Large intestine (tissue), 3 donors: ENCODE measurements at regions not wholly inside any gene's neighbourhood (a gene's known extent, or its start where the extent isn't known, plus 50 kb on each side); places are given as distances from the start of the nearest gene placed in this dataset.

Experiments
- DNase-seq, 2 donors: peaks; one replicate each; pipeline versions ENCODE4 v3.0.0 to v3.0.0-alpha.2; 2013
- H3K27ac ChIP-seq: one replicate; pipeline ENCODE4 v1.5.1; 2013; ENCODE audit warnings: low read length
- H3K27me3 ChIP-seq: 2 replicates; pipeline ENCODE4 v1.6.1; 2013; ENCODE audit warnings: low read length; ENCODE audit not compliant: control insufficient read depth, insufficient read depth
- H3K36me3 ChIP-seq: 2 replicates; pipeline ENCODE4 v1.6.1; 2013; ENCODE audit warnings: low read length; ENCODE audit not compliant: control insufficient read depth, insufficient read depth
- H3K4me1 ChIP-seq: one replicate; pipeline ENCODE4 v1.6.1; 2013; ENCODE audit warnings: low read length; ENCODE audit not compliant: control insufficient read depth, insufficient read depth
- H3K4me3 ChIP-seq: one replicate; pipeline ENCODE4 v1.5.1; 2013; ENCODE audit warnings: low read length
- H3K9me3 ChIP-seq: one replicate; pipeline ENCODE4 v1.6.1; 2013; ENCODE audit warnings: mild to moderate bottlenecking, low read depth, low read length, moderate library complexity; ENCODE audit not compliant: control insufficient read depth
- WGBS: methylation state at CpG from one replicate; pipeline ENCODE4 v1.1.5; 2013; ENCODE audit warnings: low lambda C conversion rate; ENCODE audit not compliant: insufficient coverage; 5-methylcytosine and 5-hydroxymethylcytosine counted together

- WGBS, result 63% methylated on average over 2 of the region's 12 CpGs
- H3K4me3 ChIP-seq, result no peak overlapping the region
Observed at GRCh38 chr2:164073101-164074074, 337.6 kb upstream of the FIGN start.

GRCh38 chr2:164069540-164069939, 333.7 kb upstream of the FIGN start:
- H3K9me3 ChIP-seq, result no peaks in the 10 kb centered on the region
- no peak overlapping the region for H3K27ac ChIP-seq
- H3K4me1 ChIP-seq, result no peaks in the 10 kb centered on the region
- DNase-seq, result no peak
- no CpG with 5 or more reads among the region's 1 CpG for WGBS
- H3K27me3 ChIP-seq, result no peaks in the 10 kb centered on the region
- no peak overlapping the region for H3K4me3 ChIP-seq
- H3K36me3 ChIP-seq, result no peaks in the 10 kb centered on the region

More at GRCh38 chr2:164073101-164074074, 337.6 kb upstream of the FIGN start:
- no peaks in the 10 kb centered on the region for H3K27me3 ChIP-seq
- no peak overlapping the region for H3K27ac ChIP-seq
- H3K9me3 ChIP-seq, result no peaks in the 10 kb centered on the region
- no peaks in the 10 kb centered on the region for H3K36me3 ChIP-seq
- DNase-seq, result no peak
- H3K4me1 ChIP-seq, result no peaks in the 10 kb centered on the region

GRCh38 chr2:164068063-164068462, 332.3 kb upstream of the FIGN start:
- Histone ChIP-seq H3K36me3 (no peaks in the 10 kb centered on the region), H3K9me3 (no peaks in the 10 kb centered on the region), H3K4me1 (no peaks in the 10 kb centered on the region), H3K27ac (no peak overlapping the region), H3K4me3 (no peak overlapping the region), H3K27me3 (no peaks in the 10 kb centered on the region)
- DNase-seq, result no peak

GRCh38 chr2:164066095-164066494, 330.3 kb upstream of the FIGN start:
- DNase-seq, result no peak
- Histone ChIP-seq H3K27me3 (no peaks in the 10 kb centered on the region), H3K4me3 (no peak overlapping the region), H3K36me3 (no peaks in the 10 kb centered on the region), H3K9me3 (no peaks in the 10 kb centered on the region), H3K4me1 (no peaks in the 10 kb centered on the region), H3K27ac (no peak overlapping the region)
- 71% methylated on average over 1 of the region's 1 CpG for WGBS

GRCh38 chr2:164065038-164065437, 329.2 kb upstream of the FIGN start:
- no CpG with 5 or more reads among the region's 2 CpGs for WGBS
- H3K36me3 ChIP-seq, result no peaks in the 10 kb centered on the region

GRCh38 chr2:164061129-164061746, 325.4 kb upstream of the FIGN start:
- WGBS, result no CpG with 5 or more reads among the region's 2 CpGs
- no peaks in the 10 kb centered on the region for H3K36me3 ChIP-seq
- H3K4me3 ChIP-seq, result no peak overlapping the region
- no peaks in the 10 kb centered on the region for H3K27me3 ChIP-seq
- DNase-seq, result no peak
- H3K27ac ChIP-seq, result no peak overlapping the region
- no peaks in the 10 kb centered on the region for H3K4me1 ChIP-seq
- no peaks in the 10 kb centered on the region for H3K9me3 ChIP-seq

More at GRCh38 chr2:164065038-164065437, 329.2 kb upstream of the FIGN start:
- H3K27me3 ChIP-seq, result no peaks in the 10 kb centered on the region
- no peak overlapping the region for H3K27ac ChIP-seq
- H3K4me3 ChIP-seq, result no peak overlapping the region
- H3K9me3 ChIP-seq, result no peaks in the 10 kb centered on the region
- DNase-seq, result no peak
- H3K4me1 ChIP-seq, result no peaks in the 10 kb centered on the region

- H3K27ac ChIP-seq, result no peak overlapping the region
- no peak for DNase-seq
- no peaks in the 10 kb centered on the region for H3K9me3 ChIP-seq
- 100% methylated on average over 1 of the region's 2 CpGs for WGBS
- H3K27me3 ChIP-seq, result no peaks in the 10 kb centered on the region
- H3K4me1 ChIP-seq, result no peaks in the 10 kb centered on the region
- H3K4me3 ChIP-seq, result no peak overlapping the region
- H3K36me3 ChIP-seq, result no peaks in the 10 kb centered on the region
Observed at GRCh38 chr2:164060031-164060430, 324.2 kb upstream of the FIGN start.

- H3K4me3 ChIP-seq, result no peak overlapping the region
- no peak overlapping the region for H3K27ac ChIP-seq
- no peaks in the 10 kb centered on the region for H3K36me3 ChIP-seq
- no peaks in the 10 kb centered on the region for H3K9me3 ChIP-seq
- no CpG with 5 or more reads among the region's 2 CpGs for WGBS
- H3K4me1 ChIP-seq, result no peaks in the 10 kb centered on the region
- no peak for DNase-seq
- H3K27me3 ChIP-seq, result no peaks in the 10 kb centered on the region
Observed at GRCh38 chr2:164055623-164056022, 319.8 kb upstream of the FIGN start.

GRCh38 chr2:164054651-164055050, 318.8 kb upstream of the FIGN start:
- H3K4me1 ChIP-seq, result no peaks in the 10 kb centered on the region
- no CpG with 5 or more reads among the region's 5 CpGs for WGBS
- DNase-seq, result no peak
- no peak overlapping the region for H3K27ac ChIP-seq
- no peaks in the 10 kb centered on the region for H3K9me3 ChIP-seq
- no peak overlapping the region for H3K4me3 ChIP-seq
- H3K27me3 ChIP-seq, result no peaks in the 10 kb centered on the region
- no peaks in the 10 kb centered on the region for H3K36me3 ChIP-seq

GRCh38 chr2:164053021-164053420, 317.2 kb upstream of the FIGN start:
- no peak for DNase-seq
- no peaks in the 10 kb centered on the region for H3K36me3 ChIP-seq
- no peaks in the 10 kb centered on the region for H3K27me3 ChIP-seq
- no peak overlapping the region for H3K27ac ChIP-seq
- H3K9me3 ChIP-seq, result no peaks in the 10 kb centered on the region
- 50% methylated on average over 1 of the region's 2 CpGs for WGBS
- H3K4me1 ChIP-seq, result no peaks in the 10 kb centered on the region
- H3K4me3 ChIP-seq, result no peak overlapping the region
